GM18508 (cell line): ENCODE measurements at regions not wholly inside any gene's neighbourhood (a gene's known extent, or its start where the extent isn't known, plus 50 kb on each side); places are given as distances from the start of the nearest gene placed in this dataset.
"Not testable (repeated sequence)": the region's sequence is repeated elsewhere in the genome, so short reads cannot be mapped to it uniquely, and the experiment has no call there.

Experiments
- ATAC-seq: cut with Tn5 transposase; IDR thresholded peaks from one replicate; pipeline ENCODE4 v1.9.1; 2021; ENCODE audit warnings: moderate number of reproducible peaks; ENCODE audit not compliant: insufficient read depth, unreplicated experiment

GRCh38 chr6:167706313-167707109, 120.2 kb upstream of the AFDN start:
- peak; percentile 97 for ATAC-seq

GRCh38 chr6:167707686-167708500, 118.8 kb upstream of the AFDN start:
- no peak for ATAC-seq

- ATAC-seq = no peak
These were observed 118.1 kb upstream of the AFDN start for GRCh38 chr6:167708501-167709094.

- ATAC-seq = no peak
These were observed 117.5 kb upstream of the AFDN start for GRCh38 chr6:167709196-167709595.

GRCh38 chr6:167709776-167710336, 116.9 kb upstream of the AFDN start:
- not testable (repeated sequence) for ATAC-seq

GRCh38 chr6:167710363-167710920, 116.3 kb upstream of the AFDN start:
- no peak for ATAC-seq

- no peak for ATAC-seq
These were observed 115.5 kb upstream of the AFDN start for GRCh38 chr6:167711211-167711610.

GRCh38 chr6:167711768-167712730, 114.7 kb upstream of the AFDN start:
- ATAC-seq = no peak

GRCh38 chr6:167712731-167713475, 113.8 kb upstream of the AFDN start:
- no peak for ATAC-seq

- no peak for ATAC-seq
These were observed 112.6 kb upstream of the AFDN start for GRCh38 chr6:167714152-167714551.

- ATAC-seq = no peak
These were observed 109.3 kb upstream of the AFDN start for GRCh38 chr6:167717455-167717854.

GRCh38 chr6:167717867-167718266, 108.8 kb upstream of the AFDN start:
- no peak for ATAC-seq

GRCh38 chr6:167719920-167720319, 106.8 kb upstream of the AFDN start:
- no peak for ATAC-seq

GRCh38 chr6:167720456-167721285, 106.0 kb upstream of the AFDN start:
- no peak for ATAC-seq

- ATAC-seq = no peak
These were observed 105.4 kb upstream of the AFDN start for GRCh38 chr6:167721291-167721690.

GRCh38 chr6:167722634-167723309, 103.9 kb upstream of the AFDN start:
- no peak for ATAC-seq

- ATAC-seq = no peak
These were observed 100.6 kb upstream of the AFDN start for GRCh38 chr6:167726043-167726621.
